HEK293 (cell line): ENCODE measurements at regions not wholly inside any gene's neighbourhood (a gene's known extent, or its start where the extent isn't known, plus 50 kb on each side); places are given as distances from the start of the nearest gene placed in this dataset.

Experiments used
- CTCF ChIP-seq: fragments of 450-650 bp; formaldehyde crosslinking; IDR thresholded peaks from 2 replicates; pipeline ENCODE4 v1.5.1; 2016; ENCODE audit warnings: missing biosample characterization, missing genetic modification characterization
- REST ChIP-seq: fragments of 450-650 bp; formaldehyde crosslinking; IDR thresholded peaks from 2 replicates; pipeline ENCODE4 v1.5.1; 2016; ENCODE audit warnings: missing biosample characterization, missing genetic modification characterization
- ZFP3 ChIP-seq: fragments of 450-650 bp; formaldehyde crosslinking; IDR thresholded peaks from 2 replicates; pipeline ENCODE4 v1.5.1; 2016; ENCODE audit warnings: low read depth, missing biosample characterization, missing genetic modification characterization
- ZNF274 ChIP-seq, 2 experiments: fragments of 200-500 bp in 1 of 2; fragments of 450-650 bp in 1 of 2; sonication (Bioruptor generic) in 1 of 2; formaldehyde crosslinking in 1 of 2; IDR thresholded peaks; 2 replicates each; pipeline versions ENCODE4 v1.5.1 to v1.6.1; 2014 to 2016; ENCODE audit warnings: borderline replicate concordance in 1 of 2, inconsistent platforms in 1 of 2, low read length in 1 of 2, missing biosample characterization in 1 of 2, missing genetic modification characterization in 1 of 2

- no peak for TF ChIP-seq ZFP3 (tag by site-specific recombination)
- TF ChIP-seq CTCF (tag by site-specific recombination), result no peak
- TF ChIP-seq REST, result no peak
- no peak for TF ChIP-seq ZNF274 (IDR thresholded peaks at IDR 0.05; ENCODE audit: low read length)
- no peak for TF ChIP-seq ZNF274 (tag by site-specific recombination; IDR thresholded peaks at IDR 0.05; ENCODE audit: borderline replicate concordance)
Observed at GRCh38 chr1:79859212-79859948, 852.9 kb upstream of the ADGRL4 start.
